ENCODE measurements at regions not wholly inside any gene's neighbourhood (a gene's known extent, or its start where the extent isn't known, plus 50 kb on each side); places are given as distances from the start of the nearest gene placed in this dataset.

- TF ChIP-seq CTCF (IDR thresholded peaks at IDR 0.05; ENCODE audit: control extremely low read depth in 1 of 3, insufficient read depth in 1 of 3, low read depth in 1 of 3, low read length in 3 of 3) (no peak), FOSL1 (IDR thresholded peaks at IDR 0.05; ENCODE audit: insufficient read depth, low read depth, low read length) (no peak), RAD21 (IDR thresholded peaks at IDR 0.05 in 1 of 2, conservative IDR thresholded peaks at IDR 0.05 in 1 of 2; ENCODE audit: low read depth in 2 of 2, low read length in 2 of 2) (no peak), HDAC2 (IDR thresholded peaks at IDR 0.05; ENCODE audit: borderline replicate concordance in 1 of 2, low read depth in 2 of 2, low read length in 2 of 2) (no peak), POLR2AphosphoS5 (IDR thresholded peaks at IDR 0.05; ENCODE audit: low read depth, low read length) (no peak), YY1 (IDR thresholded peaks at IDR 0.05; ENCODE audit: low read depth, low read length) (no peak), SIN3A (conservative IDR thresholded peaks at IDR 0.05 in 1 of 2, IDR thresholded peaks at IDR 0.05 in 1 of 2; ENCODE audit: low read depth in 1 of 2, low read length in 2 of 2) (no peak), TEAD4 (IDR thresholded peaks at IDR 0.05; ENCODE audit: low read depth, low read length) (no peak), NRF1 (IDR thresholded peaks at IDR 0.05; ENCODE audit: low read depth, low read length) (no peak), MAFK (IDR thresholded peaks at IDR 0.05; ENCODE audit: low read depth, low read length) (no peak), MAX (IDR thresholded peaks at IDR 0.05) (no peak), TAF7 (optimal IDR thresholded peaks at IDR 0.05; ENCODE audit: borderline replicate concordance, low read depth, low read length) (no peak), ATF2 (IDR thresholded peaks at IDR 0.05; ENCODE audit: low read length) (no peak), ATF3 (IDR thresholded peaks at IDR 0.05; ENCODE audit: insufficient read depth, low read depth, low read length) (no peak)
These were observed 57.4 kb upstream of the BMP2 start for GRCh38 chr20:6709910-6710595.
